Stomach (tissue), 8 donors: ENCODE measurements at regions not wholly inside any gene's neighbourhood (a gene's known extent, or its start where the extent isn't known, plus 50 kb on each side); places are given as distances from the start of the nearest gene placed in this dataset.
"Not testable (repeated sequence)": the region's sequence is repeated elsewhere in the genome, so short reads cannot be mapped to it uniquely, and the experiment has no call there.

Source experiments
- DNase-seq, 2 donors: peaks; one replicate each; pipeline versions ENCODE4 v3.0.0 to v3.0.0-alpha.2; 2013 to 2019
- H3K27ac ChIP-seq, 5 donors: fragments of 200-600 bp in 4 of 5; sonication (generic) in 4 of 5; one replicate each; pipeline ENCODE4 v1.5.1; 2013 to 2019; ENCODE audit warnings: mild to moderate bottlenecking in 1 of 5, moderate library complexity in 1 of 5
- H3K27me3 ChIP-seq, 3 donors: fragments of 200-600 bp; sonication (generic); one replicate each; pipeline ENCODE4 v1.5.1; 2017 to 2019; ENCODE audit warnings: mixed run types in 1 of 3
- H3K36me3 ChIP-seq, 4 donors: fragments of 200-600 bp; sonication (generic); 1 replicate in 3 of 4; 2 replicates in 1 of 4; pipeline ENCODE4 v1.5.1; 2016 to 2019
- H3K4me1 ChIP-seq, 4 donors: fragments of 200-600 bp; sonication (generic); one replicate each; pipeline ENCODE4 v1.5.1; 2016 to 2019
- H3K4me3 ChIP-seq, 4 donors: fragments of 200-600 bp; sonication (generic) in 3 of 4; one replicate each; pipeline ENCODE4 v1.5.1; 2016 to 2019; ENCODE audit warnings: mild to moderate bottlenecking in 1 of 4
- H3K9me3 ChIP-seq, 4 donors: fragments of 200-600 bp; sonication (generic); one replicate each; pipeline ENCODE4 v1.5.1; 2016 to 2019
- EP300 ChIP-seq: sonication (generic); formaldehyde crosslinking; IDR thresholded peaks from one replicate; pipeline ENCODE4 v1.6.1; 2017; ENCODE audit warnings: antibody characterized with exemption
- POLR2A ChIP-seq, 4 donors: fragments of 450-650 bp; IDR thresholded peaks; one replicate each; pipeline ENCODE4 v1.6.1; 2016; ENCODE audit warnings: antibody characterized with exemption in 4 of 4, control low read depth in 2 of 4, mild to moderate bottlenecking in 1 of 4, moderate library complexity in 1 of 4
- POLR2AphosphoS5 ChIP-seq, 3 donors: sonication (generic); formaldehyde crosslinking; IDR thresholded peaks; one replicate each; pipeline ENCODE4 v1.6.1; 2016; ENCODE audit warnings: antibody characterized with exemption in 3 of 3
- WGBS, 5 donors: extraction: QIAGEN DNeasy Blood & Tissue Kit in 3 of 5; methylation state at CpG; one replicate each; pipeline versions ENCODE4 v1.1.5 to v1.1.7; 2013 to 2018; 5-methylcytosine and 5-hydroxymethylcytosine counted together
- intact Hi-C: fragments of 100-400 bp; cut with DNase I; formaldehyde crosslinking; loops from one replicate; pipeline ENCODE4 v1.15.1; 2023; ENCODE audit warnings: low total_unique reads
- TF ChIP-seq, protein P1 (sequence below), 7 experiments: fragments of 450-650 bp in 4 of 7; fragments of 200-600 bp in 3 of 7; sonication (generic) in 3 of 7; IDR thresholded peaks; one replicate each; pipeline ENCODE4 v1.5.1; 2016 to 2019; ENCODE audit warnings: antibody characterized with exemption in 7 of 7, control low read depth in 2 of 7, mild to moderate bottlenecking in 1 of 7
- donor health status: healthy with polysubstance abuse.
- donor health status: Bipolar disorder and iron deficiency.
- donor health status: healthy.

DNA sequence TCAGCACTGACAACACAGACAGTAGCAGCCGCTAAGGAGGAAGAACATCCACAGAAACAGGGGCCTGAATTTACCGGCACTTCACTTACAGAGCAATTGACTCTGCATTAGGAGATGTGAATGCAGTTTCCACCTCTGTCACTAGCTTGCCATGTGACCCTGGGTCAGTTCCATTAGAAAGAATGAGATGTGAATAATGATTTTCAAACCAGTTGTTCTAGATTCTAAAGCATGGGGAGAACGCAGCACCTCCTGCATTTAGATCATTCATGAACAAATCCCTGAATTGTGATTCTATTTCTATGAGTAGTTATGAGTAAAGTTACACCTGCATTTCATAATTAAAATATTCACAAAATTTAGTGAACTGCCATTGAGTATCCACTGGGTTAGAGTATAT lies 197.3 kb upstream of the EXOC2 start:
- Histone ChIP-seq H3K9me3 (no peaks in the 10 kb centered on the region), H3K4me3 (no peak overlapping the region), H3K36me3 (no peaks in the 10 kb centered on the region), H3K27me3 (no peaks in the 10 kb centered on the region), H3K27ac (no peak overlapping the region), H3K4me1 (no peaks in the 10 kb centered on the region)
- DNase-seq, result no peak
- WGBS, 5 donors, result 82 to 92% (median 89%) methylated on average over 3 of the region's 3 CpGs
- TF ChIP-seq POLR2AphosphoS5 (IDR thresholded peaks at IDR 0.05) (no peak), POLR2A (IDR thresholded peaks at IDR 0.05) (no peak)
- intact Hi-C loops, result no loop called here

DNA sequence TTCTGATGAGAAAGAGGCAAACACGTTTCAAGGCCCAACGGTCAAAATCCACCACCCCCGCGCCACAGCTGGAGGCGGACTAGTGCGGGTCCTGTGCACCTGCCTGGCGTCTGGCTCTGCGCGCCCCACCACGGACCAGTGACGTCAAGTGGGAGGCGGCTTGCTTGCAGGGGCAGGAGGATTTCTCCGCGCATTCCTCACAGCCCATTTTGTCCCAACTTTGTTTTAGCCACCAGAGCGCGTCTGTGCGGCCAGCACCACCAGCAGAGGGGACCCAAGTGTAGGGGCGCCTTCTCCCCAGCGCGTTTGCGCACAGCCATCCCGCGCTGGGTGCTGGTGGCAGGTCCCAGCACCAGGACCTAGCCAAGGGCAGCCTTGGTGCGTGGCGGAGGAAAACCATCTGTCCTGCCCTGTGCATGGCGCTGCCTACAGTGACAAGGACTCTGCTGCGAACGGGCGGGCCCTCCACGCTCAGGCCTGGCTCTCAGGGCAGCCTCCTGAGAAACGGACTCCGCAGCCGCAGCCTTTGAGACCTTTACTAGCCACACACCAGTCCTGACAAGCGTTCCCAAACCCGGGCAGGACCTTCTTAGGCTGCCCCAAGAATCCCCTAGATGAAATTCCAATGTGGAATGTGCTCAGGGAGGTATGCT lies 194.8 kb upstream of the EXOC2 start:
- intact Hi-C loops, result no loop called here
- no peak overlapping the region for H3K4me3 ChIP-seq
- 88 to 96% (median 91%) methylated on average over 21 to 35 of the region's 35 CpGs for WGBS, 5 donors
- TF ChIP-seq POLR2A (IDR thresholded peaks at IDR 0.05) (no peak), POLR2AphosphoS5 (IDR thresholded peaks at IDR 0.05) (no peak), EP300 (no peak)
- TF ChIP-seq, protein P1, sequence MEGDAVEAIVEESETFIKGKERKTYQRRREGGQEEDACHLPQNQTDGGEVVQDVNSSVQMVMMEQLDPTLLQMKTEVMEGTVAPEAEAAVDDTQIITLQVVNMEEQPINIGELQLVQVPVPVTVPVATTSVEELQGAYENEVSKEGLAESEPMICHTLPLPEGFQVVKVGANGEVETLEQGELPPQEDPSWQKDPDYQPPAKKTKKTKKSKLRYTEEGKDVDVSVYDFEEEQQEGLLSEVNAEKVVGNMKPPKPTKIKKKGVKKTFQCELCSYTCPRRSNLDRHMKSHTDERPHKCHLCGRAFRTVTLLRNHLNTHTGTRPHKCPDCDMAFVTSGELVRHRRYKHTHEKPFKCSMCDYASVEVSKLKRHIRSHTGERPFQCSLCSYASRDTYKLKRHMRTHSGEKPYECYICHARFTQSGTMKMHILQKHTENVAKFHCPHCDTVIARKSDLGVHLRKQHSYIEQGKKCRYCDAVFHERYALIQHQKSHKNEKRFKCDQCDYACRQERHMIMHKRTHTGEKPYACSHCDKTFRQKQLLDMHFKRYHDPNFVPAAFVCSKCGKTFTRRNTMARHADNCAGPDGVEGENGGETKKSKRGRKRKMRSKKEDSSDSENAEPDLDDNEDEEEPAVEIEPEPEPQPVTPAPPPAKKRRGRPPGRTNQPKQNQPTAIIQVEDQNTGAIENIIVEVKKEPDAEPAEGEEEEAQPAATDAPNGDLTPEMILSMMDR (IDR thresholded peaks at IDR 0.05), result no peak
- no peaks in the 10 kb centered on the region for H3K9me3 ChIP-seq
- DNase-seq, result no peak
- no peak overlapping the region for H3K27ac ChIP-seq
- peaks cover 0 to 11% (median 4%) of the 10 kb centered on the region in 4 donors for H3K4me1 ChIP-seq
- H3K27me3 ChIP-seq, result no peaks in the 10 kb centered on the region
- H3K36me3 ChIP-seq, result no peaks in the 10 kb centered on the region

DNA sequence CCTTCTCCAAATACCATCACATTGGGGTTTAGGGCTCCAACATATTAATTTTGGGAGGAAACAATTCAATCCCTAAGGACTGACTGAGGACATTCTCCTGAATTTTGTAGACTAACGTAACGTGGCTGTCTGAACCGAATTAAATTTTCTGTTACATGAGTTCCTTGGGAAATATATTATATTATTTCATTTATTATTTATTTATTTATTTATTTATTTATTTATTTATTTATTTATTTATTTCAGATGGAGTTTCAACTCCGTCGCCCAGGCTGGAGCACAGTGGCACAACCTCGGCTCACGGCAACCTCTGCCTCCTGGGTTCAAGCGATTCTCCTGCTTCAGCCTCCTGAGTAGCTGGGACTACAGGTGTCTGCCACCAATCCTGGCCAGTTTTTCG lies 193.2 kb upstream of the EXOC2 start:
- intact Hi-C loops, DNase-seq, H3K36me3 ChIP-seq, H3K4me3 ChIP-seq, H3K9me3 ChIP-seq, H3K27me3 ChIP-seq: not testable (repeated sequence)
- WGBS, 5 donors, result 93 to 98% (median 96%) methylated on average over 9 of the region's 9 CpGs
- H3K27ac ChIP-seq, result peak overlapping the region in 1 of 5 donors; percentile 83
- peaks cover 0 to 13% (median 6%) of the 10 kb centered on the region in 4 donors for H3K4me1 ChIP-seq

DNA sequence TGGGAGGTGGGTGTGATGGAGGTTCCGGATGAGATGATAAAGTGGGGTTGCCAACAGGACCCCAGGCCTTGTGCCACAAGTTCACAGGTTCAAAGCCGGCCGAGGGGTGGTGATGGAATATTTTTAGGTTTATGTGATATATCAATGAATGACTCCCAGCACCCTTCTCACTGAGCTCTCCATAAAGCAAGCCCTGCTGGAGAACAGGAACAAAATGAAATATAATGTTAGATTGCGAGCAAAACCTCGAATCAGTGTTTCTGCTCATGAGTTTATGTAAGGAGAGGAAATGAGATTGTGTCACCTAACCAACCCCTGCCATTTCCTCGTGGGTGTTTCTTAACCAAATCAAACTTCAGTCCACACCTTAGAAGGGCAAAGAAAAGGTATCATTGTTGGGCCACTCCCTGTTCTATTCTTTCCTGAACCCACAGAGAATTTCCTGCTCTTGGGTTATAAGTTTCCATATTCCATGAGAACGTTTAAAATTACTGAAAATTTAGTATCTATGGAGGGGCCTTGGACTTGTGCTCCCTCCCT lies 192.2 kb upstream of the EXOC2 start:
- WGBS, 5 donors, result 26 to 48% (median 35%) methylated on average over 7 of the region's 7 CpGs
- DNase-seq, result peak in 1 of 2 donors; percentile 85
- peak in 2 of 3 donors; percentile 50 to 68 for TF ChIP-seq POLR2AphosphoS5 (IDR thresholded peaks at IDR 0.05)
- no peak for TF ChIP-seq EP300
- no peaks in the 10 kb centered on the region for H3K9me3 ChIP-seq
- peaks cover 0 to 13% (median 6%) of the 10 kb centered on the region in 4 donors for H3K4me1 ChIP-seq
- no peak overlapping the region for H3K4me3 ChIP-seq
- peak overlapping the region; percentile 60 to 83 (median 81) for H3K27ac ChIP-seq
- no peaks in the 10 kb centered on the region for H3K36me3 ChIP-seq
- no peaks in the 10 kb centered on the region for H3K27me3 ChIP-seq
- intact Hi-C loops, result no loop called here

DNA sequence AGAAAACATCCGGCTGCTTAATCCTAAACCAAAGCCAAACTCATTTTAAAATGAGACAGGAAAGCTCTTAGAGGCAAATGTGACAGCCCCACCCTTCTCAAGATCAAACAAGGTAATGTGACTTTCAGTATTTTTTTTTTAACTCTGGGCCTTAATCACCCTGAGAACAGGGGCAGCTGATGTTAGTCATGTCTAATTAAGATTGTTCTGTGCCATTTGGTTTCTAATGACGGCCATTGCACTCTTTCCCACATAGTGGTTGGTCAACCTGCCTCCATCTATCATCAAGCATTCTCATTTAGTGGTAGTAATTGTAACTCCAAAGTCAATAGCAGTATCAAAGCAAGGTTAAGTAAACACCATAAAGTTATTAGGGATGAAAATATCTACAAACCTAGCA lies 191.6 kb upstream of the EXOC2 start:
- TF ChIP-seq POLR2AphosphoS5 (IDR thresholded peaks at IDR 0.05) (peak in 1 of 3 donors; percentile 49), EP300 (no peak), POLR2A (IDR thresholded peaks at IDR 0.05) (no peak)
- TF ChIP-seq, protein P1 (IDR thresholded peaks at IDR 0.05), result no peak
- intact Hi-C loops, result no loop called here
- H3K4me1 ChIP-seq, result peaks cover 0 to 13% (median 6%) of the 10 kb centered on the region in 4 donors
- peak in 1 of 2 donors; percentile 82 for DNase-seq
- H3K36me3 ChIP-seq, result no peaks in the 10 kb centered on the region
- H3K27ac ChIP-seq, result peak overlapping the region; percentile 60 to 83 (median 70)
- H3K4me3 ChIP-seq, result no peak overlapping the region
- no peaks in the 10 kb centered on the region for H3K9me3 ChIP-seq
- no peaks in the 10 kb centered on the region for H3K27me3 ChIP-seq
- 21 to 40% (median 36%) methylated on average over 2 of the region's 2 CpGs for WGBS, 5 donors

DNA sequence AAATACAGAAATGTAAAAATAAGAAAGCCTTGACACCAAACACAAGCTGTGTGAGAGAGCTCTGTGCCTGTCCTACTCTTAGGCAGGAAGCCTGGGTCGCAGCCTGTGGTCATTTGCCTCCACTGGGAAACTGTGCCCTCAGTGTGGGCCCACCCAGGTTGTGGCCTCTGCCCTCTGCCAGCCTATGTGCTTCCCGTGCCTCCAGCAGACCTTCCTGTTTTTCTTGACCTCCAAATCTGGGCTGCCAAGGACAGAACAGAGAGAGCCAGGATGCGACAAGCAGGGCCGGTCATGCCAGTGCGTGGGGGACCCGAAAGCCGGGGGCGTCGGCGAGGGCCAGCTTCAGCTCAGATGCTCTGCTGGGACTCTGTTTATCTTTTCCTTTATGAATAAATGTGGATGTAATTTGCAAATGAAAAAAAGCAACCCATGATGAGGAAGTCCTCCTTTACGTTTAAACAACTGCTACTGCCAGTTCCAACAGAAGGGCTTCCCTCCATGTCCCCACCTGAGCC lies 189.2 kb upstream of the EXOC2 start:
- 74 to 88% (median 75%) methylated on average over 11 of the region's 11 CpGs for WGBS, 5 donors
- TF ChIP-seq POLR2A (IDR thresholded peaks at IDR 0.05), result no peak
- no peak for TF ChIP-seq EP300
- TF ChIP-seq POLR2AphosphoS5 (IDR thresholded peaks at IDR 0.05), result no peak
- TF ChIP-seq, protein P1 (IDR thresholded peaks at IDR 0.05), result no peak

More for the DNA sequence above, 189.2 kb upstream of the EXOC2 start:
- intact Hi-C loops, result no loop called here
- H3K4me3 ChIP-seq, result no peak overlapping the region
- no peaks in the 10 kb centered on the region for H3K9me3 ChIP-seq
- no peaks in the 10 kb centered on the region for H3K36me3 ChIP-seq
- no peak for DNase-seq
- H3K27me3 ChIP-seq, result peaks cover 0 to 5% (median 0%) of the 10 kb centered on the region in 3 donors
- H3K4me1 ChIP-seq, result peaks cover 0 to 13% (median 6%) of the 10 kb centered on the region in 4 donors
- H3K27ac ChIP-seq, result no peak overlapping the region
